ENCODE measurements at regions not wholly inside any gene's neighbourhood (a gene's known extent, or its start where the extent isn't known, plus 50 kb on each side); places are given as distances from the start of the nearest gene placed in this dataset.

DNA sequence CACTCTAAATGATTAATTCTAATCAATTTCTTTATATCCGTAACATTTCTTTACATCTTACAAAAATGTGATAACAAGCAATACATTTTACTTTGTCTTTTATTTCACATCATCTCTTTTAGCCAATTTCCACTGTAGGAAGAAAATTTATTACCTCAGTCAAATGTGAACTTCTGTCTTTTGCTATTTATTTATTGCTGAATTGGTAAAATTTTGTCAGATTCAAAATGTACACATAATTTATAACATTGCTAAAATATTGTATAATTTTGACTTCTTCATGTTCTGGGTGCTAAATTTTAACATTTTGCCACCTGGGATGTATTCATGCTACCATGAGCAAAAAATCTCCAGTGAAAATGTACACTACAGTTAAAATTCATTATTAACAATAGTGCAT, 158.0 kb downstream of the HGF start (continued):
- TF ChIP-seq YY1 (IDR thresholded peaks at IDR 0.05; ENCODE audit: low read depth, low read length) (no peak), ZNF274 (IDR thresholded peaks at IDR 0.05; ENCODE audit: borderline replicate concordance, extremely low read depth, low read length) (no peak), TAF7 (optimal IDR thresholded peaks at IDR 0.05; ENCODE audit: borderline replicate concordance, low read depth, low read length) (no peak), RAD21 (IDR thresholded peaks at IDR 0.05 in 1 of 2, conservative IDR thresholded peaks at IDR 0.05 in 1 of 2; ENCODE audit: low read depth in 2 of 2, low read length in 2 of 2) (no peak), NANOG (IDR thresholded peaks at IDR 0.05; ENCODE audit: insufficient read depth, low read depth, low read length, poor library complexity, severe bottlenecking) (no peak), CEBPB (IDR thresholded peaks at IDR 0.05; ENCODE audit: low read depth, low read length) (no peak)
